HFF-Myc (cell line): ENCODE measurements at regions not wholly inside any gene's neighbourhood (a gene's known extent, or its start where the extent isn't known, plus 50 kb on each side); places are given as distances from the start of the nearest gene placed in this dataset.

ENCODE experiments used
- DNase-seq: peaks from one replicate; pipeline ENCODE4 v3.0.0-alpha.2; 2011; ENCODE audit warnings: low read depth; ENCODE audit errors: extremely low read depth
- H3K4me3 ChIP-seq: replicated peaks from 2 replicates; pipeline ENCODE4 v1.5.1; 2011; ENCODE audit warnings: low read depth, mild to moderate bottlenecking, control low read depth, low read length
- TF ChIP-seq, protein P1 (sequence below): IDR thresholded peaks from 2 replicates; pipeline ENCODE4 v1.5.1; 2012; ENCODE audit warnings: mild to moderate bottlenecking, low read depth, low read length, control low read depth; ENCODE audit errors: missing control alignments

DNA sequence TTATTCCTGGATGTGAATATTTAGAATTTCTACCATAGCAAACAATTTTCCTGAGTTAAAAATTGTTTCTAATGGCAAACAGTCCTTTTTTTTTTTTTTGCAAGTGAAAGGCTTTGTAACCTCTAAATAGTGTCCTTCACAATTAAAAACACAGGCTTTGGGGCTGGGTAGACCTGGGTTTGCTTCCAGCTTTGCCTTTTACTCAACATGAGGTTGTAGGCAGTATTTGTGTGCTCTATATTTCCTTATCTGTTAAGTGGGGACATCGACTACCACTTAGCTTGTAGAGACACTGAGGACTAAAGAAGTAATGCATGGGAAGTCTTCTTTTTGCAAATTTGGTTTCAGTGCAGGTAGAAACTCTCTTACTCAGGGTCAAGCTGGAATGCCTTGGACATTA, 169.4 kb upstream of the GRB10 start:
- H3K4me3 ChIP-seq: no peak overlapping the region
- DNase-seq: no peak
- TF ChIP-seq, protein P1, sequence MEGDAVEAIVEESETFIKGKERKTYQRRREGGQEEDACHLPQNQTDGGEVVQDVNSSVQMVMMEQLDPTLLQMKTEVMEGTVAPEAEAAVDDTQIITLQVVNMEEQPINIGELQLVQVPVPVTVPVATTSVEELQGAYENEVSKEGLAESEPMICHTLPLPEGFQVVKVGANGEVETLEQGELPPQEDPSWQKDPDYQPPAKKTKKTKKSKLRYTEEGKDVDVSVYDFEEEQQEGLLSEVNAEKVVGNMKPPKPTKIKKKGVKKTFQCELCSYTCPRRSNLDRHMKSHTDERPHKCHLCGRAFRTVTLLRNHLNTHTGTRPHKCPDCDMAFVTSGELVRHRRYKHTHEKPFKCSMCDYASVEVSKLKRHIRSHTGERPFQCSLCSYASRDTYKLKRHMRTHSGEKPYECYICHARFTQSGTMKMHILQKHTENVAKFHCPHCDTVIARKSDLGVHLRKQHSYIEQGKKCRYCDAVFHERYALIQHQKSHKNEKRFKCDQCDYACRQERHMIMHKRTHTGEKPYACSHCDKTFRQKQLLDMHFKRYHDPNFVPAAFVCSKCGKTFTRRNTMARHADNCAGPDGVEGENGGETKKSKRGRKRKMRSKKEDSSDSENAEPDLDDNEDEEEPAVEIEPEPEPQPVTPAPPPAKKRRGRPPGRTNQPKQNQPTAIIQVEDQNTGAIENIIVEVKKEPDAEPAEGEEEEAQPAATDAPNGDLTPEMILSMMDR: no peak

DNA sequence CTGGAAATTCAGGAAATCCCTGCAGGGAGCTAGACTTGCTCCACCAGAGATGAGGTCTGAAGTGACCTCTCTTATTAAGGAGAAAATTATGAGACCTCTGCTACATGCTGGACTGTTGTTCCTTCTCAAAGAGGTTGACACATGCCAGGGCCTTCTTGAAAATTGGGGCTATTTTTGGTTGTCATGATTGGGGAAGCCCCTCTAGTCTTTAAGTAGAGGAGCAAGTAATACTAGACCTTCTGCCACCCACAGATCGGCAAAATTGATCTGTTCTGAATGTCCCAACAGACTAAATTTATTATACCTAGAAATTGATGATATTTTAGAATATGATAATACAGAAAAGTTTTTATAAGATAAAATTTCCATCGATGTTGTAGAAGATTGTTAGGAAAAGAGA, 160.8 kb upstream of the GRB10 start:
- TF ChIP-seq, protein P1: no peak
- no peak for DNase-seq
- no peak overlapping the region for H3K4me3 ChIP-seq

DNA sequence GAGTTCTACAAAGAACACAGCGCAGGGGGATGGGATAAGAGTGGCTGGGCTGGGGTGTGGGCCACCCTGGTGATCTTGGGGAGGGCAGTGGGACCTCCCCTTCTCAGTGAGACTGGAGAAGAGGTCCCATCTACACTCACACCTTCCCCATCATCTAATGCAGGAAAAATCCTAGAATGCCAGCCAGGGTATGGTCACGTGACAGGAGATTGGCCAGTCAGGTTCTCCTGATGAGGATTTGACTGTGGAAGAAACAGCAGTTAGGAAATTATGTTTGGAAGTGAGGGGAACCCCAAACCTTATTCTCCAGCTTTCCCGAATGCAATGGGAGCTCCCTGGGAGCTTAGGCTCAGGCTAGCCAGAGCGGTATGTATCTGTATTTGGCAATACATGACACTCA, 158.8 kb upstream of the GRB10 start:
- TF ChIP-seq, protein P1: no peak
- H3K4me3 ChIP-seq: no peak overlapping the region
- no peak for DNase-seq

DNA sequence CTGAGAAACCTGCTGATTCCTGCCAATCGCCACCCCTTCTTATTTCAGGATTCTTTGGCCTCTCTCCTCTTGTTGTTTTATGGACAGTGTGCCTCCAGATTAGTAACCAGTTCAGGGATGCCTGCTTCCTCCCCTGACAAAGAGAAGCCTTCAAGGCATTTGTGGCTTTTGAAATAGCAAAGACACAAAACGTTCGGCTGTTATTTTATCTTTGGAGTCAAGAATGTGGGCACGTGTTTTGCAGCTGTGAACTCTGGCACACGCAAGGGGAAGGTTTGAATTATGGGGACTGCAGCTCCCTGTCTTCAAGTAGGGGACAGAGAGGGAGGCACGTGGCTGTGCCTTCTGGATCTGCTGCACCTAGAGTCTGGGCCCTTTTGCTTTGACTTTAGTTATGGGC, 157.9 kb upstream of the GRB10 start:
- peak; percentile 69 for DNase-seq
- TF ChIP-seq, protein P1: no peak
- H3K4me3 ChIP-seq: no peak overlapping the region

DNA sequence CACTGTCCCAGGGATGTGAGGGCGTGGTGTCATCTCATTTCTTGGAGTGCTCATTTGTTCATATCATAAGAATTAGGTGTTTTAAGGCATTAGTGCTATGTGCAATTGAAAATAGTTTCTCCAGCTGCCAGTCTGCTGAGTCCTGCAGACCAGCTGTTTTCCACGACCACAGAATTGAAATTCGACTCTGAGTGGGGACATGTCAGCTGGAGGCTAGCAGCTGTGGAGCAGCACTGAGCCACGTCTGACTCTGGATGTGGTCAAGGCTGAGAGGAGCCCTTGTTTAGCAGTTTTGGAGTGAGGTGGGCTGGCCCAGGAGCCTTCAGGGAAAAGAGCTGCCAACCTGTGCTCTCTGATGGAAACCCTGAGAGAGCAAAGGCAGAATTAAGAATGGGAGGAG, 156.3 kb upstream of the GRB10 start:
- TF ChIP-seq, protein P1: no peak
- no peak overlapping the region for H3K4me3 ChIP-seq
- peak; percentile 42 for DNase-seq

DNA sequence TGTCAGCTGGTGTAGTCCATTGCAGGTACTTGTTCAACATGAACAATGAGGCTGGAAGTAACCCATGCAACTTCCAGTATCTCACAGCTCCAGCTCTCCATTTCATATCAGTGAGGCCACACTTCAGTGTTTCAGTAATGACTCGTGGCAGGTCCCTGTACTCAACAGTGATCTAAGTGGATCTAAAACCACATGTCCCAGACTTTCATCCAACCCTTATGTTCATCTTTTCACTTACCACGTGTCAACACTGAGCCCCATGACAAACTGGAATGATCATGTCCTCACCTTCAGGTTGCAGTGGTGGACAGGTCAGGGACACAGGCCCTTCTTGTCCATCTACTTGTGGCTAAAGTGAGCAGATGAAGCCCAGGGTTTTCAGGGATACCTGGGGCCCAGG, 155.0 kb upstream of the GRB10 start:
- DNase-seq: no peak
- no peak overlapping the region for H3K4me3 ChIP-seq
- TF ChIP-seq, protein P1: no peak

DNA sequence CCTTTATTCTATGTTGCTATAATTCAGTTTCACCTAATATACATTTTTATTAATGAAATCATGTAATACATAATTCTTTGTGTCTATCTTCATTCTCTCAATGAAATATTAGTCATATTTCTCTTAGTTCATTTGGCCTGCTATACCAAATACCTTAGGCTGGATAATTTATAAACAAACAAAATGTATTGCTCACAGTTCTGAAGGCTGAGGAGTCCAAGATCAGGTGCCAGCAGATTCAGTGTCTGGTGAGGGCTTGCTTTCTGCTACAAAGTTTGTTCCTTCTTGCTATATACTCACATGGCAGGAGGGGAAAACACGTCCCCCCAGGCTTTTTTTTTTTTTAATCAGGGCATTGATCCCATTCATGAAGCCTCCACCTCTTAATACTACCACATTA, 143.4 kb upstream of the GRB10 start:
- DNase-seq: no peak
- TF ChIP-seq, protein P1: no peak
- H3K4me3 ChIP-seq: no peak overlapping the region
